WTC11 (cell line): ENCODE measurements at regions not wholly inside any gene's neighbourhood (a gene's known extent, or its start where the extent isn't known, plus 50 kb on each side); places are given as distances from the start of the nearest gene placed in this dataset.

Source experiments
- ATAC-seq: fragments of 200-7000 bp; cut with Tn5 transposase; 2 replicates; pipeline ENCODE4 v1.10.0; 2021; ENCODE audit warnings: mild to moderate bottlenecking, moderate library complexity
- CTCF ChIA-PET: fragments of 300-600 bp; sonication (Branson Sonifier 250); formaldehyde crosslinking; loops from one replicate; lab custom pipeline; 2021; ENCODE audit warnings: antibody characterized with exemption; lab: Charles Lee
- POLR2A ChIA-PET: fragments of 350-600 bp; sonication (Branson Sonifier 250); formaldehyde crosslinking; loops from one replicate; lab custom pipeline; 2021; ENCODE audit warnings: antibody characterized with exemption; lab: Charles Lee
- DNase-seq: peaks from one replicate; pipeline ENCODE4 v3.0.0; 2021; ENCODE audit warnings: low spot score
- H3K27ac Mint-ChIP-seq: 2 replicates; pipeline ENCODE4 v1.8.0; 2021; ENCODE audit warnings: mixed read lengths
- H3K27me3 Mint-ChIP-seq: 2 replicates; pipeline ENCODE4 v1.8.0; 2021; ENCODE audit warnings: low read depth, mild to moderate bottlenecking, moderate library complexity, mixed read lengths
- H3K36me3 Mint-ChIP-seq: 2 replicates; pipeline ENCODE4 v1.8.0; 2021; ENCODE audit warnings: mixed read lengths
- H3K4me1 Mint-ChIP-seq: 2 replicates; pipeline ENCODE4 v1.8.0; 2022; ENCODE audit warnings: mixed read lengths
- H3K4me3 Mint-ChIP-seq: 2 replicates; pipeline ENCODE4 v1.8.0; 2021; ENCODE audit warnings: mild to moderate bottlenecking, moderate library complexity, mixed read lengths
- H3K9me3 Mint-ChIP-seq: 2 replicates; pipeline ENCODE4 v1.8.0; 2021; ENCODE audit warnings: mixed read lengths
- ARID4B ChIP-seq: sonication (generic); formaldehyde crosslinking; IDR thresholded peaks from 2 replicates; pipeline ENCODE4 v1.8.0; 2023; ENCODE audit warnings: missing genetic modification reagents, mild to moderate bottlenecking, borderline replicate concordance
- ATF6 ChIP-seq: sonication (generic); formaldehyde crosslinking; IDR thresholded peaks from 2 replicates; pipeline ENCODE4 v1.8.1; 2023; ENCODE audit warnings: mild to moderate bottlenecking, missing genetic modification reagents
- GABPB1 ChIP-seq: sonication (generic); formaldehyde crosslinking; IDR thresholded peaks from 2 replicates; pipeline ENCODE4 v1.8.1; 2023; ENCODE audit warnings: mild to moderate bottlenecking, missing genetic modification reagents
- OVOL2 ChIP-seq: fragments of 250-450 bp; sonication (Bioruptor Pico); IDR thresholded peaks from 2 replicates; pipeline ENCODE4 v1.9.0; 2021; ENCODE audit warnings: mild to moderate bottlenecking, borderline replicate concordance
- SP1 ChIP-seq: sonication (generic); formaldehyde crosslinking; conservative IDR thresholded peaks from 2 replicates; pipeline ENCODE4 v1.8.1; 2022; ENCODE audit warnings: missing genetic modification reagents
- TCF7 ChIP-seq: sonication (generic); formaldehyde crosslinking; IDR thresholded peaks from 2 replicates; pipeline ENCODE4 v1.8.0; 2022; ENCODE audit warnings: mild to moderate bottlenecking, low read depth, missing genetic modification reagents, moderate library complexity
- ZMAT4 ChIP-seq: fragments of 250-450 bp; sonication (Bioruptor Pico); IDR thresholded peaks from 2 replicates; pipeline ENCODE4 v1.9.0; 2021; ENCODE audit warnings: mild to moderate bottlenecking
- ZNF281 ChIP-seq: sonication (generic); formaldehyde crosslinking; IDR thresholded peaks from 2 replicates; pipeline ENCODE4 v1.8.0; 2023; ENCODE audit warnings: mild to moderate bottlenecking, missing genetic modification reagents
- ZNF512 ChIP-seq: sonication (generic); formaldehyde crosslinking; IDR thresholded peaks from 2 replicates; pipeline ENCODE4 v1.8.1; 2022; ENCODE audit warnings: missing genetic modification reagents, borderline replicate concordance
- ZNF532 ChIP-seq: fragments of 250-450 bp; sonication (Bioruptor Pico); IDR thresholded peaks from 2 replicates; pipeline ENCODE4 v1.9.0; 2021; ENCODE audit warnings: mild to moderate bottlenecking, borderline replicate concordance

GRCh38 chr6:90982051-90982450, 395.2 kb upstream of the MAP3K7 start (continued):
- TF ChIP-seq ARID4B (CRISPR knock-in tag) = no peak

DNA sequence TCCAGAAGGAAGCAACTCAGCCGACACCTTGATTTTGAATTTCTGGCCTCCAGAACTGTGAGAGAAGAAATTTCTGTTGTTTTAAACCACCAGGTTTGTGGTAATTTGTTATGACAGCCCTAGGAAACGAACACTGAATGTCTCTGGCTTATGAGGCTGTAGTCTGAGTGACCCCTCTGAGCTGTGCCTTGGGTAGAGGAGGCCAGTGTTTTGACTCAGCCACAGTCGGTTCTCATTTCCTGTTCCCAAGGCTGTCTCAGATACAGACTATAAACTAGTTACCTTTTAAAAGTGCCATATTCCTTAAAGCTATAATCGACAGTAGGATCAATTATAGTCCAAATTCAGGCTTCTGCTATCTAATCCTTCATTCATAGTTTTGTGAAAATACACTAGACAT, 391.2 kb upstream of the MAP3K7 start:
- Mint-ChIP-seq H3K27ac (no peak overlapping the region), H3K4me1 (peaks cover 7% of the 10 kb centered on the region), H3K9me3 (peaks cover 4% of the 10 kb centered on the region; the same call in 1 of the 2 replicates), H3K27me3 (no peaks in the 10 kb centered on the region), H3K36me3 (no peaks in the 10 kb centered on the region), H3K4me3 (no peak overlapping the region)
- DNase-seq = no peak
- ATAC-seq = peak; percentile 44; the same call in 1 of the 2 replicates
- POLR2A ChIA-PET = no interaction called here
- TF ChIP-seq SP1 (CRISPR knock-in tag) = no peak
- TF ChIP-seq ZMAT4 (CRISPR knock-in tag) = no peak
- CTCF ChIA-PET = interaction anchor here (1.2 kb wide), 1 partner anchor 410 kb away, joined by 5 read pairs; no protein-coding TSS in a partner anchor

DNA sequence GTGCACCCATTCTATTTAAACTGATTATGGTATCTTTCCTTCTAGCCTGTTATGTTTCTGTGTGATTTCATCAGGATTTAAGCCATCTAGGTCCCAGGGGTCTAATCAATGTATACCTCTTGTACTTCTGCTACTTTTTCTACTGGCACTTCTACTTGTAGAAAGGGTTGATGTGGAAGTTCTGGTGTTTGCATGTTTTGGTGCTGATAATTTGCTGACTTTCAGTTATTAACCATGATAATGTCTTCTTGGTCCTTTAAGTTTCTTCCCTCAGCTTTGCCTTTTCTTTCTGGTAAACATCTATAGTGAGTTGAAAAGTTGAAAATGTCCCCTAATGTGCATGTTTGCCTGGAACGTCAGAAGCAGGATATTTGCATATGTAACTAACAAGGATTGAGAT, 390.6 kb upstream of the MAP3K7 start:
- ATAC-seq (no peak), DNase-seq (no peak)
- peaks cover 8% of the 10 kb centered on the region for H3K4me1 Mint-ChIP-seq
- no peaks in the 10 kb centered on the region for H3K27me3 Mint-ChIP-seq
- CTCF ChIA-PET = interaction anchor here (1.2 kb wide), 1 partner anchor 410 kb away, joined by 5 read pairs; no protein-coding TSS in a partner anchor
- POLR2A ChIA-PET = no interaction called here
- no peak for TF ChIP-seq ZNF512 (CRISPR knock-in tag)
- TF ChIP-seq TCF7 = no peak
- no peak for TF ChIP-seq GABPB1 (CRISPR knock-in tag)
- TF ChIP-seq ZNF281 (CRISPR knock-in tag) = no peak
- no peak for TF ChIP-seq ATF6 (CRISPR knock-in tag)
- TF ChIP-seq OVOL2 (CRISPR knock-in tag) = no peak
- TF ChIP-seq ZNF532 = no peak
- TF ChIP-seq, all 79 proteins: peak for 0
- no peaks in the 10 kb centered on the region for H3K36me3 Mint-ChIP-seq
- H3K27ac Mint-ChIP-seq = no peak overlapping the region; the same call in 1 of the 2 replicates
- H3K4me3 Mint-ChIP-seq = no peak overlapping the region
- peaks cover 4% of the 10 kb centered on the region; the same call in 1 of the 2 replicates for H3K9me3 Mint-ChIP-seq
